B cell (primary cell): ENCODE measurements at regions not wholly inside any gene's neighbourhood (a gene's known extent, or its start where the extent isn't known, plus 50 kb on each side); places are given as distances from the start of the nearest gene placed in this dataset.

Experiments
- EZH2 ChIP-seq: IDR thresholded peaks from 2 replicates; pipeline ENCODE4 v1.6.1; 2012; ENCODE audit warnings: borderline replicate concordance, low read depth, mild to moderate bottlenecking, moderate library complexity, low read length; ENCODE audit not compliant: insufficient read depth, poor library complexity, severe bottlenecking
- TF ChIP-seq, protein P1 (sequence below): fragments of 200-600 bp; IDR thresholded peaks from one replicate; pipeline ENCODE4 v1.8.0; 2022; ENCODE audit warnings: antibody characterized with exemption, mild to moderate bottlenecking

GRCh38 chr4:8780596-8781368 lies 90.9 kb downstream of the HMX1 start:
- TF ChIP-seq, protein P1, sequence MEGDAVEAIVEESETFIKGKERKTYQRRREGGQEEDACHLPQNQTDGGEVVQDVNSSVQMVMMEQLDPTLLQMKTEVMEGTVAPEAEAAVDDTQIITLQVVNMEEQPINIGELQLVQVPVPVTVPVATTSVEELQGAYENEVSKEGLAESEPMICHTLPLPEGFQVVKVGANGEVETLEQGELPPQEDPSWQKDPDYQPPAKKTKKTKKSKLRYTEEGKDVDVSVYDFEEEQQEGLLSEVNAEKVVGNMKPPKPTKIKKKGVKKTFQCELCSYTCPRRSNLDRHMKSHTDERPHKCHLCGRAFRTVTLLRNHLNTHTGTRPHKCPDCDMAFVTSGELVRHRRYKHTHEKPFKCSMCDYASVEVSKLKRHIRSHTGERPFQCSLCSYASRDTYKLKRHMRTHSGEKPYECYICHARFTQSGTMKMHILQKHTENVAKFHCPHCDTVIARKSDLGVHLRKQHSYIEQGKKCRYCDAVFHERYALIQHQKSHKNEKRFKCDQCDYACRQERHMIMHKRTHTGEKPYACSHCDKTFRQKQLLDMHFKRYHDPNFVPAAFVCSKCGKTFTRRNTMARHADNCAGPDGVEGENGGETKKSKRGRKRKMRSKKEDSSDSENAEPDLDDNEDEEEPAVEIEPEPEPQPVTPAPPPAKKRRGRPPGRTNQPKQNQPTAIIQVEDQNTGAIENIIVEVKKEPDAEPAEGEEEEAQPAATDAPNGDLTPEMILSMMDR = no peak
- no peak for TF ChIP-seq EZH2
